Ectodermal cell (in vitro differentiated cells): ENCODE measurements at regions not wholly inside any gene's neighbourhood (a gene's known extent, or its start where the extent isn't known, plus 50 kb on each side); places are given as distances from the start of the nearest gene placed in this dataset.

Source experiments
- H3K27ac ChIP-seq: 2 replicates; pipeline ENCODE4 v1.7.0; 2013; ENCODE audit warnings: mild to moderate bottlenecking, low read depth, low read length; ENCODE audit not compliant: insufficient read depth, poor library complexity, severe bottlenecking
- H3K27me3 ChIP-seq: 2 replicates; pipeline ENCODE4 v1.7.0; 2013; ENCODE audit warnings: mild to moderate bottlenecking, low read length; ENCODE audit not compliant: insufficient read depth, control insufficient read depth, poor library complexity, severe bottlenecking
- H3K36me3 ChIP-seq: one replicate; pipeline ENCODE4 v1.7.0; 2013; ENCODE audit warnings: low read length; ENCODE audit not compliant: control insufficient read depth, insufficient read depth
- H3K4me1 ChIP-seq: one replicate; pipeline ENCODE4 v1.7.0; 2013; ENCODE audit warnings: low read length; ENCODE audit not compliant: control insufficient read depth, insufficient read depth
- H3K4me3 ChIP-seq: 2 replicates; pipeline ENCODE4 v1.7.0; 2013; ENCODE audit warnings: low read depth, low read length, control low read depth; ENCODE audit not compliant: insufficient read depth
- H3K9me3 ChIP-seq: 2 replicates; pipeline ENCODE4 v1.7.0; 2013; ENCODE audit warnings: mild to moderate bottlenecking, low read length, moderate library complexity; ENCODE audit not compliant: control insufficient read depth
- WGBS, 2 experiments: methylation state at CpG; one replicate each; pipeline ENCODE4 v1.1.7; 2013; ENCODE audit warnings: missing lambda C conversion rate in 2 of 2; 5-methylcytosine and 5-hydroxymethylcytosine counted together

DNA sequence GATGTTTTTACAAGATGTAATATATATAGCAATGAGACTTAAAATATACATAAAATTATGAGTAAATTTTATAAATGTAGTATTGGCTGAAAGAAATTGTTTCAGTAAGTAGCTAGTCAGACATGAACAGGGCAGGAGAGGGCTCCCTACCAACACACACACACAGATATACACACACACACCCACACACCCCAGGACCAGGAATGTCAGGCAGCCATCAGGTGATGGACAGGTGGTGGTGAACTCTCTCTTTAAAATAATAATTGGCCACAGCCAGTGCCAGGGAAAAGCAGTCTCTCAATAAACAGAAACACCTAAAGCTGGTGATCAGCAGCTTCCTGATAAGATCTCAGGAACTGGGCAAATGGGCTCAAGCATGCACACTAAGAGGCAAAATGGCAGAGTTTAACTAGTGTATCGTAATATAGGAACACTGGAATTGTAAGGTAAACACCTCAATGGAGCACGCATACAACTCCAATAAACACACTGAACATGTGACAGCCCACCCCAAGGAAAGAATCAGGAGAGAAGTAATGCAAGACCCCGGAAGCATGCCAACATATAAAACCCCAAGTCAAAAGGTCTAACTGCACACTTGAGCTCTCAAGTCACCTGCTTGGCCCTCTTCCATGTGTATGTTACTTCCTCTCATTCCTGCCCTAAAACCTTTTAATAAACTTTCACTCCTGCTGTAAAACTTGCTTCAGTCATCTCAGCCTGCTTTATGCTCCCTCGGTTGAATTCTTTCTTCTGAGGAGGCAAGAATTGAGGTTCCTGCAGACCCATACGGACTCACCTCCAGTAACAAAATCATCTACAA, 1034.1 kb upstream of the SEMA6D start:
- WGBS, 2 experiments: 97 to 98% methylated on average over 5 of the region's 5 CpGs
- Histone ChIP-seq H3K9me3 (no peaks in the 10 kb centered on the region), H3K27ac (no peak overlapping the region), H3K36me3 (no peaks in the 10 kb centered on the region), H3K4me3 (no peak overlapping the region), H3K4me1 (no peaks in the 10 kb centered on the region), H3K27me3 (no peaks in the 10 kb centered on the region)

DNA sequence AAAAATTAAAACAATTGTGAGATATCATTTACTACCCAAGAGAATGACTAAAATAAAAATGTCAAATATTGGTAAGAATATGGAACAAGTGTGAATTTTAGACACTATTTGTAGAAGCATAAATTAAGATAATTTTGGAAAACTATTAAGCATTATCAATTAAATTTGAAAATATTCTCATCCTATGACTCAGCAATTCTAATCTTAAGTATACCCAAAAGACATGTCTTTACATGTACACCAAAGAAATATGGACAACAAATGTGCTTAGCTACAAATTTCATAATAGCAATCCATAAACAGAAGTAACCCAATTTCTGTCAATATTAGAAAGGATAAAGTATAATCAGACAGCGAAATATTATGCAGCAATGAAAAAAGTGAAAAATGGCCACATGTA, 1032.2 kb upstream of the SEMA6D start:
- H3K27me3 ChIP-seq: no peaks in the 10 kb centered on the region
- H3K27ac ChIP-seq: no peak overlapping the region
- no peaks in the 10 kb centered on the region for H3K4me1 ChIP-seq
- H3K36me3 ChIP-seq: no peaks in the 10 kb centered on the region
- no peaks in the 10 kb centered on the region for H3K9me3 ChIP-seq
- 80% methylated on average over 1 of the region's 1 CpG; no CpG with 5 or more reads in 1 of the 2 experiments for WGBS, 2 experiments
- H3K4me3 ChIP-seq: no peak overlapping the region

DNA sequence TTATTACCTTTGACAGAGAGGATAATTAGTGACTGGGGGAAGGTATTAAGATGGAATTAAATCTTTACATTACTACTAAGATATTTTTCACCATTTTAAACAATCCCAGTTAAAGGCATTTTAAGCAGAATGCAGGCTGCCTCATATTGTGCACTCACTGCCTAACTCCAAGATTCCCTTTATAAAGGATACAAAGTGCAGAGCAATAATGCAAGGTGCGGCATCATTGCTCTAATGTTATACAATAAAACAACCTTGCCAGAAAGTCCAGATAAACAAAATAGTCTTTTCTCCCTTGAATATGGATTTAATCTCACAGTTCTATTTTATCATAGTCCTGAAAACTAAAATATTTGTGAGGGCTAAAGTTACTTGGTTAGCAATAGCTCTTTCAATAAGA, 1031.6 kb upstream of the SEMA6D start:
- Histone ChIP-seq H3K27me3 (no peaks in the 10 kb centered on the region), H3K4me3 (no peak overlapping the region), H3K36me3 (no peaks in the 10 kb centered on the region), H3K27ac (no peak overlapping the region), H3K9me3 (no peaks in the 10 kb centered on the region), H3K4me1 (no peaks in the 10 kb centered on the region)
- WGBS, 2 experiments: 80 to 95% methylated on average over 1 of the region's 1 CpG

DNA sequence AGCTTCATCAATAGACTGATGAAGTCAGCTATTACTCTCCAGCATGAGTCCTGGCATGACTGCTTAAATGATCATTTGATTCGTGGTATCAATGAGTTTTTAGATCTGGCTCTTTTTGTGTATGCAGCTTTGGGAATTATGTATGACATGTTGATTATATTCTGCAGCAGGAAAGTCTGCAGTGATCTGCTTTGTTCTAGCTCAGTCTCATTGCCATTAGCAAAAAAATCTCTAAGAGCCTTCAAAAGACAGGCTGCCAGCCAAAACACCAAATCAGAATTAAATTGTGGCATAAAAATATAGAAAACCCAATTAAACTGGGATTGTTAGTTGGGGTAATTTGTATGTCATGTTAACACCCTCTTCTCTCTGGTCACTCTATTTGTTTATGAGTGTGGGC, 1021.0 kb upstream of the SEMA6D start:
- Histone ChIP-seq H3K27me3 (no peaks in the 10 kb centered on the region), H3K4me3 (no peak overlapping the region), H3K9me3 (no peaks in the 10 kb centered on the region), H3K27ac (no peak overlapping the region), H3K4me1 (no peaks in the 10 kb centered on the region), H3K36me3 (no peaks in the 10 kb centered on the region)
- 94 to 96% methylated on average over 1 of the region's 1 CpG for WGBS, 2 experiments

DNA sequence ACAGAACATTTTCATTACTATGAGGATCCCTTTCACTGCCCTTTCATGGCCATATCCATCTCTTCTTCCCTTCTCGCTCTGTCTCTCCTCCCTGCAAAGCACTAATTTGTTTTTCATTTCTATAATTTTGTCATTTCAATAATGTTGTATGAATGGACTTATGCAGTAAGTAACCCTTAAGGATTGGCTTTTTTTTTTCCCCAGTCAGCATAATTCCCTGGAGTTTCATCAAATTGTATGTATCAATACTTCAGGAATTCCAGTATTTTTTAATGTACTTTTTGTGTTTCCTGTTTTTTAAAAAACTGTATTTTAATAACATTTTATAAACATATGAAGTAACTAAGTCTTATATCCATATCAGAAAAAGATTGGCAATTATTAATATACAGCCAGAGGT, 1016.0 kb upstream of the SEMA6D start:
- no peak overlapping the region for H3K27ac ChIP-seq
- H3K9me3 ChIP-seq: no peaks in the 10 kb centered on the region
- no peaks in the 10 kb centered on the region for H3K27me3 ChIP-seq
- H3K4me3 ChIP-seq: no peak overlapping the region
- 80% methylated on average over 1 of the region's 1 CpG; no CpG with 5 or more reads in 1 of the 2 experiments for WGBS, 2 experiments
- H3K4me1 ChIP-seq: no peaks in the 10 kb centered on the region
- no peaks in the 10 kb centered on the region for H3K36me3 ChIP-seq

DNA sequence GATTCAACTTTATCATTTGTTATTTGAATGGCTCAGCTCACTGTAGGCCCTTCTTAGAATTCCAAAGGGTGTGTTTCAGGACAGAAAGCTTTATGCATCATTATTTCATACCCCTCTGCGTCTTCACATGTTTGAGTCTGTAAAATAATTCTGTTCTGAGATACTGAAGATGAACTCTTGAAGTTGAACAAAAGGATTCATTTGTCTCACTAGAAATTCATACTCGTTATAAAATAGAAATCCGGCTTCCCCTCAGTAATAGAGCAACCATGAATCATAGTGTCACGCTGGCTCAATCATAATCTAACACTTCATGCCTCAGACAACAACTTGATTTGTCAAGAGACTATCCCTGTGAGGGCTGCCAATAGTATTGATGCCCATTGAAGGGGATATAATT, 1015.4 kb upstream of the SEMA6D start:
- Histone ChIP-seq H3K4me3 (no peak overlapping the region), H3K27ac (no peak overlapping the region), H3K9me3 (no peaks in the 10 kb centered on the region), H3K4me1 (no peaks in the 10 kb centered on the region), H3K27me3 (no peaks in the 10 kb centered on the region), H3K36me3 (no peaks in the 10 kb centered on the region)
- 93 to 94% methylated on average over 3 to 4 of the region's 4 CpGs for WGBS, 2 experiments

DNA sequence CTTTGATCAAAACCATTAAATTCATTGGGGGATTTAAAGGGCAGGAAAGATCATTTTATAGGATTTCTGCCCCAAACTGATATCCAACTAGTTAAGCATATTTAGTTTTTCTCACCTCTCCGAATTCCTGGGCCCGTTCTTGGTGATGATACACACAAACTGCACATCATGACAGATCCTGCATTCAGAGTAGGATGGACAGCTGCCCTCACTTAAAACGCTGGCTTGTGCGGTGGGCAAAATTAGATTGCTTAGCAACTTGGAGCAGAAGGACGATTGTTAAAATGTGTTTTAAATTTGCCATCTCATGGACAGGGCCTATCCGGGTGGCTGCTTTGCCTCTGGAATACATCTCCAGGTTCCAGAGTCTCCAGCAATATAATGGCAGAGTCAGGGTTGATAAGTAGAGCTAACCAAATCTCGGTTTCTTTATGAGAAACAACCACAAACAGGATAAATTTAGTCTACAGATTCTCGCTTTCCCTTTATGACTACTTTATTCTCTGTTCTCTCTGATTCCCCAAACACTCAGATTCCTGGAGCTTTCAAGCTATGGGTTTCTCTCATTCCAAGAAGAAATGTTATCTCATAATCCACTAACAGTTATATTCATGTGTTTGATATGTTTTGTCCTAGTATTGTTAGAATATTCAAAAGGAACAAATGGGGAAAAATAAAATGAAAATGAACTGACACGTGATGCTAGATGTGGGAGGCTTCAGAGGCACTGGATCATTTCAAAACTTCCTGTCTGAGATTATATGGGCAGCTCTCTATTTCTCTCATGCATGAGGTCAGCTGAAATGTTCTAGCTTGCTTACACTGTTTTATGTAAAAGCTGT, 1014.1 kb upstream of the SEMA6D start:
- Histone ChIP-seq H3K9me3 (no peaks in the 10 kb centered on the region), H3K4me3 (no peak overlapping the region), H3K4me1 (no peaks in the 10 kb centered on the region), H3K27me3 (no peaks in the 10 kb centered on the region), H3K36me3 (no peaks in the 10 kb centered on the region), H3K27ac (no peak overlapping the region)
- WGBS, 2 experiments: 93 to 96% methylated on average over 9 of the region's 9 CpGs

DNA sequence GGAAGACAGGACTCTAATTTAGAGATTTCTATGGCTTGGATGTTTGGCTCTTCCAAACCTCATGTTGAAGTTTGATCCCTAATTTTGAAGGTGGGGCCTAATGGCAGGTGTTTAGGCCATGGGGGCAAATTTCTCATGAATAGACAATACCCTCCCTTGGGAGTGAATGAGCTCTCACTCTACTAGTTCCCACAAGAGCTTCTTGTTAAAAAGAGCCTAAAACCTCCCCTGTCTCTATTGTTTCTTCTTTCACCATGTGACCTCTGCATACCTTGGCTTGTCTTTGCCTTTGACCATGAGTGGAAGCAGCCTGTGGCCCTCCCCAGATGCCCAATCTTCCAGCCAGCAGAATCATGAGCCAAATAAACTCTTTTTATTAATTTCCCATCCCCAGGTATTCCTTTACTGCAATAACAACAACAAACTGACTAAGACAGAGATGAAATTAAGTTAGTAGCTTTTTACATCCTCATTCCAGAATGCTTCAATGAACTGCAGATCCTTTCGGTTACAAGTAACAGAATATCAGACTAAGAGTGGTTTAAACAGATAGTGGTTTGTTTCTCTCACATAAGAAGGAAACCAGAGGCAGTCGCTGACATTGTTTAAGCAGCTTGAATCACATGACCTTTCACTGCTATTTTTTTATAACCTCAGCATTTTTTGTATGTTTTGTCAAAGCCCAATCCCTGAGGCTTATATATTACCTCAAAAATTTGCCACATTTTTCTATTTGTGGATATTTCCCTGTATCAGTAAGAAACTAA, 1013.3 kb upstream of the SEMA6D start:
- Histone ChIP-seq H3K27ac (no peak overlapping the region), H3K4me3 (no peak overlapping the region), H3K4me1 (no peaks in the 10 kb centered on the region), H3K9me3 (no peaks in the 10 kb centered on the region), H3K27me3 (no peaks in the 10 kb centered on the region), H3K36me3 (no peaks in the 10 kb centered on the region)
- WGBS, 2 experiments: 94 to 96% methylated on average over 2 of the region's 2 CpGs

DNA sequence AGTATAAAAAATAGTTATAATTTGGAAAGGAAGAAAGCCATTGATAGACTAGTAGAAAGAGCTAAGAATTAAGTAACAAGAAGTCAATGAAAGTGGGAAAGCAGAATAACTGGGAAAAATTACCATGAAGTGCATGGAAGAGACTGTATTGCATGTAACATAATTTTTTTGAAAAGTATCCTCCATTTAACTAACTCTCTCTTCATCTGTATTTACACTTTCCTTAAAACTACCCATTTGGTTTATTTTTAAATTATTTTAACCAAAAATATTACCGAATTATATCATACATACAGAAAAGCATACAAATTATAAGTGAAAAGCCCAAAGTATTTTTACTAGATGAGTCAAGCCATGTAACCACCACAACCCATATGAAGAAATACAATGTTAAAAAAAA, 1009.9 kb upstream of the SEMA6D start:
- Histone ChIP-seq H3K9me3 (no peaks in the 10 kb centered on the region), H3K4me1 (no peaks in the 10 kb centered on the region), H3K4me3 (no peak overlapping the region), H3K36me3 (no peaks in the 10 kb centered on the region), H3K27me3 (no peaks in the 10 kb centered on the region), H3K27ac (no peak overlapping the region)
- WGBS, 2 experiments: no CpG with 5 or more reads among the region's 1 CpG

DNA sequence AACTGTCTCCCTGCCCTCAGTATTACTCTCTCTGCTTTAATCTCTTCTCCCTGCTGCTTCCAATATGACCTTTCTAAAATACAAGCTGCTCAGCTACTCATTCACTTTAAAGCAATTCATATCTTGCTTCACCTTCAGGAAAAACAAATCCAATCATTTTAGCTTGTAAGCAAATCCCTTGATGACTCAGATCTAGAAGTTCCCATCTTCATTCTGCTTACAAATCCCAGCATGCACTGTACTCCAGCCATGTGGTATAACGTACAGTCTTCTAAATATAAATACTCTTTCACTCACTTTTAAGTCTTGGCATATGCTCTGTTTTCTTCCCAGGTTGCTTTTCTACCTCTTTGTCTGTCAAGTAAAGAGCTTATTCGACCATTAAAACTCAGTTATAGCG, 1009.1 kb upstream of the SEMA6D start:
- WGBS, 2 experiments: 90 to 91% methylated on average over 3 of the region's 3 CpGs
- no peak overlapping the region for H3K4me3 ChIP-seq
- no peaks in the 10 kb centered on the region for H3K27me3 ChIP-seq
- H3K4me1 ChIP-seq: no peaks in the 10 kb centered on the region
- no peak overlapping the region for H3K27ac ChIP-seq
- no peaks in the 10 kb centered on the region for H3K36me3 ChIP-seq
- no peaks in the 10 kb centered on the region for H3K9me3 ChIP-seq
